ENCODE measurements at regions not wholly inside any gene's neighbourhood (a gene's known extent, or its start where the extent isn't known, plus 50 kb on each side); places are given as distances from the start of the nearest gene placed in this dataset.

DNA sequence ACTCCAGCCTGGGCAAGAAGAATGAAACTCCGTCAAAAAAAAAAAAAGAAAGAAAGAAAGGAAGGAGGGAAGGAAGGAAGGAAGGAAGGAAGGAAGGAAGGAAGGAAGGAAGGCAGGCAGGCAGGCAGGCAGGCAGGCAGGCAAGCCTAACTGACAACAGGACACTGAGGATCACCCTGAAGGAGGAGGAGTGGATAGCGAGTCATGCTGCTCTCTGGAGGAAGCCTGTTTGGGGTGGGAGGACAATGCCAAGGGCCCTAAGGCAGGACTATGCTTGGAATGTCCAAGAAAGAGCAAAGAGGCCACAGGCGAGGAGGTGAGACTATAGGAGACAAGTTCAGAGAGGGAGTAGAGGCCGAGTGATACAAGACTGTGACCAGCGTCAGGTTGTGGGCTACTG, 107.0 kb upstream of the PARD3 start:
- TF ChIP-seq, protein P1, sequence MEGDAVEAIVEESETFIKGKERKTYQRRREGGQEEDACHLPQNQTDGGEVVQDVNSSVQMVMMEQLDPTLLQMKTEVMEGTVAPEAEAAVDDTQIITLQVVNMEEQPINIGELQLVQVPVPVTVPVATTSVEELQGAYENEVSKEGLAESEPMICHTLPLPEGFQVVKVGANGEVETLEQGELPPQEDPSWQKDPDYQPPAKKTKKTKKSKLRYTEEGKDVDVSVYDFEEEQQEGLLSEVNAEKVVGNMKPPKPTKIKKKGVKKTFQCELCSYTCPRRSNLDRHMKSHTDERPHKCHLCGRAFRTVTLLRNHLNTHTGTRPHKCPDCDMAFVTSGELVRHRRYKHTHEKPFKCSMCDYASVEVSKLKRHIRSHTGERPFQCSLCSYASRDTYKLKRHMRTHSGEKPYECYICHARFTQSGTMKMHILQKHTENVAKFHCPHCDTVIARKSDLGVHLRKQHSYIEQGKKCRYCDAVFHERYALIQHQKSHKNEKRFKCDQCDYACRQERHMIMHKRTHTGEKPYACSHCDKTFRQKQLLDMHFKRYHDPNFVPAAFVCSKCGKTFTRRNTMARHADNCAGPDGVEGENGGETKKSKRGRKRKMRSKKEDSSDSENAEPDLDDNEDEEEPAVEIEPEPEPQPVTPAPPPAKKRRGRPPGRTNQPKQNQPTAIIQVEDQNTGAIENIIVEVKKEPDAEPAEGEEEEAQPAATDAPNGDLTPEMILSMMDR (IDR thresholded peaks at IDR 0.05), result no peak
- TF ChIP-seq, protein P2, sequence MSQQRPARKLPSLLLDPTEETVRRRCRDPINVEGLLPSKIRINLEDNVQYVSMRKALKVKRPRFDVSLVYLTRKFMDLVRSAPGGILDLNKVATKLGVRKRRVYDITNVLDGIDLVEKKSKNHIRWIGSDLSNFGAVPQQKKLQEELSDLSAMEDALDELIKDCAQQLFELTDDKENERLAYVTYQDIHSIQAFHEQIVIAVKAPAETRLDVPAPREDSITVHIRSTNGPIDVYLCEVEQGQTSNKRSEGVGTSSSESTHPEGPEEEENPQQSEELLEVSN (IDR thresholded peaks at IDR 0.05; ENCODE audit: borderline replicate concordance, low read depth), result no peak
- TF ChIP-seq FOXS1 (CRISPR knock-in tag; IDR thresholded peaks at IDR 0.05), result no peak
- TF ChIP-seq EHMT2 (IDR thresholded peaks at IDR 0.05; ENCODE audit: low read depth), result no peak
- TF ChIP-seq POLR2A (IDR thresholded peaks at IDR 0.05; ENCODE audit: low read length), result no peak
- TF ChIP-seq ZNF302 (CRISPR knock-in tag; IDR thresholded peaks at IDR 0.05), result no peak
- TF ChIP-seq CEBPB (IDR thresholded peaks at IDR 0.05), result no peak
- TF ChIP-seq PHF8 (IDR thresholded peaks at IDR 0.05; ENCODE audit: borderline replicate concordance, low read depth), result no peak
- TF ChIP-seq CHD2 (IDR thresholded peaks at IDR 0.05; ENCODE audit: low read length, partially characterized antibody), result no peak
